NCI-H187 treated with DMSO at 0.1 percent for 48 hours (cell line): ENCODE measurements at regions not wholly inside any gene's neighbourhood (a gene's known extent, or its start where the extent isn't known, plus 50 kb on each side); places are given as distances from the start of the nearest gene placed in this dataset.

ENCODE experiments used
- DNase-seq: peaks from one replicate; lab custom pipeline; 2025; lab: John Stamatoyannopoulos, UW

GRCh38 chr9:108103046-108103693 is 613.6 kb upstream of the KLF4 start:
- DNase-seq: no peak

DNA sequence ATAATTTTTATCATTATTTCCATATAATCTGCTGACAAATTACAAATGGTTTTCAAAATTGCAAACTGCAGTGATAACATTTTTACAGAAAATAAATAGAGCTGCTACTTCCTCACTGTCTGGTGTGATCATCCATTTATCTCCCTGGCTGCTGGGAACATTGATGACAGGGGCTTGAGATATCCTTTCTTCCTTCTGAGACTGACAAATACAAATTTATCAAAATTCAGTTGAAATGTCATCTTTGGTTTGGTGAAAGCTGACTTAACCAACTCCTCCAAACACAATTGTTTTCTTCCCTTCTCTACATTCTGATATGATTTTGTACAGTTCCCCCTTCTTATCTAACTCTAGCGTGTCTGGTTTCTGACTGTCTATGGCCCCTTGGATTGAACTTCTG is 611.8 kb upstream of the KLF4 start:
- DNase-seq: no peak

- DNase-seq: no peak
These were observed 611.0 kb upstream of the KLF4 start for GRCh38 chr9:108100571-108100970.

DNA sequence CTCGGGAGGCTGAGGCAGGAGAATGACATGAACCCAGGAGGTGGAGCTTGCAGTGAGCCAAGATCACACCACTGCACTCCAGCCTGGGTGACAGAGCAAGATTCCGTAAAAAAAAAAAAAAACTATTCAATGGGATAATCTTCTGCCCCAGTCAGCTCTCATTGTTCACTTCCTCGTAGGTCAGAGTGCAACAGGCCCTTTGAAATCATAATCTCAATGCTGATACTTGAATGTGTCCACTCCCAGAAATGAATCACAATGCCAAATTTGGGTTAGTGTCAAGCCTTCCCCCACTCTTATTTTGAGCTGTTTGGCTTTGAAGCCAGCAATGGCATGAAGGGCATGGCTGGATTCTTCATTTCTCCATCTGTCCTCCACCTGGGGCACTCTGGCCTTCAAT is 610.3 kb upstream of the KLF4 start:
- no peak for DNase-seq

- no peak for DNase-seq
These were observed 605.9 kb upstream of the KLF4 start for GRCh38 chr9:108095496-108095895.

GRCh38 chr9:108094676-108094993 is 605.1 kb upstream of the KLF4 start:
- no peak for DNase-seq

DNA sequence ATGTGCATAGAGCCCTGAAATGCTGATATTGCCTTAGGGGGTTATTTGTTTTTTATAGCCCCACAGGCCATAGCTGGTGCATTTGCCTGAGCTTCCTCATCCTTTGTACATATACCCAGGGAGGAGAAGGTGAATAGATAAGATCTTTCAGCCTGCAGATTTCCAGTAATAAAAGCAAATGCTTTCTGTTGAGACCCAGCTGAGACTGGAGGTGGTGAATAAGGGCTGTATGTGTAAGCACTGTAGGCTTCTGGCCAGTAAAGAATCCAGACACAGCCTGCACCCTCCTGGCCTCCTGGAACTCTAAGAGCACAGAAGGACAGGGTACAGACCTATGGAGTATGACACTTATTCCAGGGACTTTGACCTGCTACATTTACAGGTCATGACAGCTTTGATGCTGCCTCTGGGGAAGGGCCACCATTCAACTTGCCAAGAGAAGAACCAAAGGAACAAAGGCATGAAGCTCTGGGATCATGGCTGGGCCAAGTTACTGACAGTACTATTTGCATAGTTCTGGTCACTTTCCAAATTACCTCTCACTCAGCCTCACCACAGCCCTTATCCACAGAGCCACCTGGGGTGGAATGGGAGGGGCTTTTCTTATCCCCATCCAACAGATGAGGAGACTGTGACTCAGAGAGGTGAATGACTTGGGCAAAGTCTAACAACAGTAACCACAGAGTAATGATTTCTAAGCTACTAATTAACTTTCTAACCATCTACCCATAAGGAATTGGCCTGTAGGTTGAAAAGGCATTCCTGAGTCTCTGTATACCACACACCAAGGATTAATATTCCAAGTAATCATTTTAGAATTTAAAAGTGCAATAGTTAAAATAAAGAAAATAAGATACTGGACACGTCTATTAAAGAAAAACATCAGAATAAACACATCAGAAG is 604.5 kb upstream of the KLF4 start:
- no peak for DNase-seq

DNA sequence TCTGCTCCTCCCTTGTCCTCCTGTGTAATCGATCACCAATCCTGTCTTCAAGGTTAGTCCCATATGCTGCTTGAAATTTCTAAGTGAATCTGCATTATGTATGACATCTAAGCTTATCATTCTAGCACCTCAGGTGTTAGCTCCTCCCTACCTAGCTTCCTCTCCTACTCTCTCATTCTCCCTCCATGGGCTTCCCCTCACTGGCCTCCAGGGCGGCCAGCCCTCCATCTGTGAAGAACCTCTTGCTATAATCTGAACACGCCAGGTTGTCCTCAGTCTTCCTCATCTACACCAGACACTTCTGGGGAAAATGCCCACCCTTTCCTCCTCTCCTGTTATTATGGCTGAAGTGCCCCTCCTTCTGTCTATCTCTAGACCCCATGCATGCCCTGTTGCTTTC is 599.3 kb upstream of the KLF4 start:
- no peak for DNase-seq

DNA sequence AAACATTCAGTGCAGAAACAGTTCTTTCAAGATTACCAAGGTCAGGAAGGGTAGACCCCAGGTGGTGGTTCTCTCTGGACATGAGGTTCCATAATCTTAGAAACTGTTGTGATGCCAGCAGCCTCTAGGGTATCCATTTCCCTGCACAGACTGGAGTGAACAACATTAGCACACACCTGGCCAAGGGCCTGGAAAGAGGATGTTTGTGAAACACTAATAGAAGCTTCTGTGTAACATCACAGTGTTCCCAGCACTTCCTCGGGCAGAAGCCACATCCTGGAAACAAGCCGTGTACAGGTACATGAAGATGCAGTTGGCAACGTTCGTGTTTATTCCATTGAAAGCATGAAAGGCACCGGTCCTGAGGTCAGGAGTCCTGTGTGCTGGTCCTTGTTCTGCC is 598.2 kb upstream of the KLF4 start:
- DNase-seq: no peak

DNA sequence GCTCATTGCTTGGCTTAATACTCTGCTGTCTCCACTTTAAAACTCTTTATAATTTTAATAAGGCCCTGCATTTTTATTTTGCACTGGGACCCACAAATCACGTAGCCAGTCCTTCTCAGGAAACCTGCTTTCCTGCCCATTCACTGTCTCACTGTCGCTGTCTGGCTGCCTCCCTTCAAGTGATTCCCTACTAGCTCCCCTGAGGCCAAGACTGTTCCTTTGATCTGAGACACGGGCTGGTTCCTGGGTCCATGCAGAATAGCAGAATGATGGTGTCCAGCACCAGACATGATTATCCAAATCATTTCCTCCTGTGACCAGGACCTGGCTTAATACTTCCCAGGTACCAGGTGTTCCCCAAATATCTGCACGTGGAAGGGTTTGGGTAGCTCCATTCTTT is 597.1 kb upstream of the KLF4 start:
- DNase-seq: no peak

- no peak for DNase-seq
These were observed 595.7 kb upstream of the KLF4 start for GRCh38 chr9:108085294-108085693.

- DNase-seq: no peak
These were observed 594.3 kb upstream of the KLF4 start for GRCh38 chr9:108083796-108084352.

DNA sequence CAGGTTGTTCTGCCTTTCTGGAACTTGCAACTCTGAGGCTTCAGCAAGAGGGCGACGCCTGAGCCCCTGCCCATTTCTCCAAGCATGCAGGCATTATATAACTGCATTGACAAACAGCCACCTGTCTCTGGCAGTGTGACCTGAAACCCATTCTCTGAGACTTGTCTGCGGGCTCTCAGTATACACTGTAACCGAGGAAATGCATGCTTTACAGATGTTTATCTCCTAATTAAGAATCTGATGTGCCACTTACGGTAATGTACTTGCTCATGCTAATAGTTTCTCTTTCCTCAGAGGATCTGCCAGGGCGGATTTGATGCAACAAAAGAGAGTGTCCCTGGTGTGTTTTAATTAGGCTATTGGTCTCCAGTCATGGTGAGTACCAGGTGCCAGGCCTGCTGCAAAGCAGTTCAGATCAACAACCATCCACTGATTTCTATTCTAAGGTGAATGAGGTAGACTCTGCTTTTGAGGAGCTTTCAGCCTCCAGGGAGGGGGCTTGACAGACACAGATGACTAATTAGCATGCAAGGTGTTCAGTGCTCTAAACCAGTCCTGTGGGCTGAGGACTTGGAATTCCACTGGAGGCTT is 593.7 kb upstream of the KLF4 start:
- DNase-seq: peak; percentile 15

GRCh38 chr9:108081112-108081511 is 591.5 kb upstream of the KLF4 start:
- DNase-seq: no peak

- DNase-seq: no peak
These were observed 590.7 kb upstream of the KLF4 start for GRCh38 chr9:108080285-108080684.

DNA sequence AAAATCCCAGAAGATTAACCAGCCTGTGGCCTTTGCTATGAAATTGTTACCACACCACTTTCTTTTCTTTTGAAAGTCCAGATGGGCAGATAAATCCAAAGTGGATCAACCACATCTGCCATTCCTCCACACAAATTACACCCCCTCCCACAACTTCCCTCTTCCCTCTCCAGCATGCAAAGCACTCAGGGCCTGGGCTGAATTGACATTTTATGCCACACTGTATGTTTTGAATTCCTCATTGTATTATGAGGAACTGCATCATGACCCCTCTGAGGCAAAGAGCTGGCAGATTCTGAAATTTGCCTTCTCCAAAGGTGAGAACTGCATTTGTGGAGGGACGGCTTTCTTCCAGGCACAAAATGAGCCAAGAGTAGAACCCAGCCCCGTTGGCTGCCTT is 589.2 kb upstream of the KLF4 start:
- no peak for DNase-seq

DNA sequence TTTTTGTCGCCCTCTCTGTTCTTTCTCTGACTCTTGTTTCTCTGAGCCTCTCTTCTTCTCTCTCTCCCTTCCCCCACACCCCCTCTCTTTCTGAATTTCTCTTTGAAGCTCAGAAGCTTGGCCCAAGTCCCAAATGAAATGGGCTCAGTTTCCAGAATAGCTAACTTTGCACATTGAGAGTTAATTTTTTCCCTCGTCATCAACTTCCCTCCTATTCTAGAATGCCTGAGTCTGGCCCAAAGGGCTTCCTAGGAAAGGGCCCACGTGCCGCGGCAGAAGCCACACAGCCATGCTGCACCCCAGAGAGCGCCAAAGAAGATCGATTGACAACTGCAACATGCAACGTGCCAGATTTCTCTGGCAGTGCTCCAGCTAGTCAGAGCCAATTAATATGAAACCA is 588.8 kb upstream of the KLF4 start:
- DNase-seq: no peak

GRCh38 chr9:108077556-108077955 is 588.0 kb upstream of the KLF4 start:
- no peak for DNase-seq

DNA sequence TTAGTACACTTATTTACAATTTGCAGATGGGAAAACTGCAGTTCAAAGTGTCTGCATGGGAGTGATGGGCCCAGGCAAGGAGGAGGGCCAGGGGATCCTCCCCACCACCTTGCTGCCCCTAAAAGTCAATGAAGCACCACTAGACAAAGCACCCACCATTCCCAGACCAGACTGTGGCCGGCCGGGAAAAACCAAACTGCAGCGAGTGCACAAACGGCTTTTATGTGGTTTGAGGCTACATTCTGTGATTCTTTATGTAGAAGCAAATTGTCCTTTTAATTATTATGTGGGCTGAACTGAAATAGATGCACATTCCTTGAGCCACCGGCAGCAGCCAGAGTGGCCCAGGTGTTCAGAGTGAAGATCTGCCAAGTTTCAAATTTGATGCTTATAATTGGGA is 585.3 kb upstream of the KLF4 start:
- no peak for DNase-seq

DNA sequence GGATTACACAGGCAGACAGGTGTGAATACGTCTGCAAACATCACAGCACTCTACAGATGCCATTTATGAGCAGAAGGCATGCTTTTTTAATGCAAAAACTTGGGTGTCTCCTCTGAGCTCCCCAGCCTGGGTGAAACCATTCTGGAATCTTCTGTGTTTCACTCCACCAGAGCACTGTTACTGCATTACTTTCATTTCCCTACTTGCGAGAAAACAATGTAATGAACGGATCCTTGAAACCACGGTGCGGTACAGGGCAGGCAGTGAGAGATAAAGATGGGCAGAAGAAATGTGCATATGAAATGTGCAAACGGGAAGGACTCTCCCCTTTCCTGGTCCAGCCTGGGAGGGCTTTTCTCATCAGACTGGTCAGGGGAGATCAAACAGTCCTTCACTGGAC is 584.3 kb upstream of the KLF4 start:
- DNase-seq: no peak

- no peak for DNase-seq
These were observed 583.2 kb upstream of the KLF4 start for GRCh38 chr9:108072740-108073139.

GRCh38 chr9:108070861-108071260 is 581.3 kb upstream of the KLF4 start:
- DNase-seq: no peak

DNA sequence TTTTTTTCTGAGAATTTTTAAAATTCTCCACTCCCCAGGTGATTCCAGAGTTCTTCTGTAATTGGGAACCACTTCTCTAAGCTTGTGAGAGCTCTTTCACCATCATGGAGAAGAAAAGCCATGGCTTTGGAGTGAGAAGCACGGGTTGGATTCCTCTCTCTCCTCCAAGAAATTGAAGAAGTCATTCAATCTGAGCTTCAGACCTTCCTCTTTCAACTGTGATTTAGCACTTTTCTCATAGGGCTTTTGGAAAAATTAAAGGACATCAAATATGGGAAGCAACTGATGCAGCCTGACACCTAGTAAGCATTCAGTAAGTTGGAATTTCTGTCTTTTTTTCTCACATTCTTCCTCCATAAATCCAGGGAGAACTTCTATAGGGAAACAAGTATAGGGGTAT is 580.4 kb upstream of the KLF4 start:
- DNase-seq: no peak
